Naive thymus-derived CD4-positive, alpha-beta T cell (primary cell): ENCODE measurements at regions not wholly inside any gene's neighbourhood (a gene's known extent, or its start where the extent isn't known, plus 50 kb on each side); places are given as distances from the start of the nearest gene placed in this dataset.

ENCODE experiments used
- ATAC-seq: fragments of 150-1000 bp; cut with Tn5 transposase; 2 replicates; pipeline ENCODE4 v1.10.0; 2021; ENCODE audit warnings: mild to moderate bottlenecking, moderate library complexity
- CTCF ChIA-PET: fragments of 350-600 bp; sonication (Branson Sonifier 250); formaldehyde crosslinking; loops from one replicate; lab custom pipeline; 2021; ENCODE audit warnings: antibody characterized with exemption; lab: Charles Lee
- POLR2A ChIA-PET: fragments of 350-600 bp; sonication (Branson Sonifier 250); formaldehyde crosslinking; loops from one replicate; lab custom pipeline; 2021; ENCODE audit warnings: antibody characterized with exemption, inconsistent platforms; lab: Charles Lee
- DNase-seq, 9 donors: peaks; one replicate each; pipeline versions ENCODE4 v3.0.0 to v3.0.0-alpha.2; 2020 to 2022; ENCODE audit warnings: mixed read lengths in 1 of 9
- H3K27ac ChIP-seq: one replicate; pipeline ENCODE4 v1.7.0; 2013; ENCODE audit warnings: mild to moderate bottlenecking, low read depth, low read length, moderate library complexity
- H3K27me3 ChIP-seq, 2 donors: one replicate each; pipeline ENCODE4 v1.7.0; 2013; ENCODE audit warnings: low read length in 2 of 2, mild to moderate bottlenecking in 2 of 2, moderate library complexity in 2 of 2; ENCODE audit not compliant: control insufficient read depth in 2 of 2, insufficient read depth in 2 of 2
- H3K36me3 ChIP-seq, 3 experiments: 1 replicate in 2 of 3; 2 replicates in 1 of 3; pipeline ENCODE4 v1.7.0; 2013; ENCODE audit warnings: low read length in 3 of 3, mild to moderate bottlenecking in 3 of 3, moderate library complexity in 1 of 3; ENCODE audit not compliant: insufficient read depth in 3 of 3, control insufficient read depth in 2 of 3
- H3K4me1 ChIP-seq, 2 donors: one replicate each; pipeline ENCODE4 v1.7.0; 2013; ENCODE audit warnings: low read length in 2 of 2, mild to moderate bottlenecking in 2 of 2, moderate library complexity in 1 of 2; ENCODE audit not compliant: control insufficient read depth in 2 of 2, insufficient read depth in 2 of 2
- H3K4me3 ChIP-seq: 2 replicates; pipeline ENCODE4 v1.7.0; 2013; ENCODE audit warnings: mild to moderate bottlenecking, low read length
- H3K9me3 ChIP-seq, 3 experiments: 1 replicate in 2 of 3; 2 replicates in 1 of 3; pipeline ENCODE4 v1.7.0; 2013; ENCODE audit warnings: low read length in 3 of 3; ENCODE audit not compliant: control insufficient read depth in 2 of 3
- H3K27ac Mint-ChIP-seq, 9 donors: one replicate each; pipeline ENCODE4 v1.8.0; 2020 to 2022; ENCODE audit warnings: mixed read lengths in 9 of 9, mild to moderate bottlenecking in 8 of 9, moderate library complexity in 5 of 9, inconsistent platforms in 2 of 9
- H3K27me3 Mint-ChIP-seq, 5 donors: one replicate each; pipeline ENCODE4 v1.8.0; 2021 to 2022; ENCODE audit warnings: mixed read lengths in 5 of 5, mild to moderate bottlenecking in 1 of 5
- H3K36me3 Mint-ChIP-seq, 5 donors: one replicate each; pipeline ENCODE4 v1.8.0; 2020 to 2022; ENCODE audit warnings: mixed read lengths in 5 of 5, mild to moderate bottlenecking in 3 of 5, inconsistent platforms in 1 of 5
- H3K4me1 Mint-ChIP-seq, 7 donors: one replicate each; pipeline ENCODE4 v1.8.0; 2020 to 2022; ENCODE audit warnings: mixed read lengths in 7 of 7, mild to moderate bottlenecking in 3 of 7, inconsistent platforms in 1 of 7
- H3K4me3 Mint-ChIP-seq, 10 donors: one replicate each; pipeline ENCODE4 v1.8.0; 2020 to 2022; ENCODE audit warnings: mild to moderate bottlenecking in 10 of 10, mixed read lengths in 10 of 10, moderate library complexity in 6 of 10, inconsistent platforms in 2 of 10
- H3K9me3 Mint-ChIP-seq, 11 donors: one replicate each; pipeline ENCODE4 v1.8.0; 2020 to 2022; ENCODE audit warnings: mixed read lengths in 11 of 11, mild to moderate bottlenecking in 4 of 11, inconsistent platforms in 1 of 11, moderate library complexity in 1 of 11
- intact Hi-C, 2 donors: fragments of 100-400 bp; cut with micrococcal nuclease; formaldehyde crosslinking; loops; one replicate each; pipeline ENCODE4 v1.15.1; 2023

DNA sequence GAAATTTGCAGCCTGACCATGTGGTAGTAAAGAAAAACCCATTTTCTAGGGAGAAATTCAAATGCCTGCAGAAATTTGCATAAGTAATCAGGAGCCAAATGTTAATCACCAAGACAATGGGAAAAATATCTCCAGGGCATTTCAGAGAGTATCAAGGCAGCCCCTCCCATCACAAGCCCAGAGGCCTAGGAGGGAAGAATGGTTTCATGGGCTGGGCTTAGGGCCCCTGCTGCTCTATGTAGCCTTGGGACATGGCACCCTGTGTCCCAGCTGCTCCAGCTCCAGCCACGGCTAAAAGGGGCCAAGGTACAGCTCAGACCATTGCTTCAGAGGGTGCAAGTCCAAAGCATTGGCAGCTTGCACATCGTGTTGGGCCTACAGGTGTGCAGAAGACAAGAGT is 117.2 kb upstream of the RALGAPA2 start:
- Histone ChIP-seq H3K36me3 (no peaks in the 10 kb centered on the region), H3K9me3 (no peaks in the 10 kb centered on the region), H3K4me1 (no peaks in the 10 kb centered on the region), H3K27ac (no peak overlapping the region), H3K27me3 (no peaks in the 10 kb centered on the region), H3K4me3 (no peak overlapping the region)
- Mint-ChIP-seq H3K36me3 (no peaks in the 10 kb centered on the region), H3K4me3 (no peak overlapping the region), H3K9me3 (peaks cover 0 to 13% (median 0%) of the 10 kb centered on the region in 11 donors), H3K27me3 (peaks cover 3 to 33% (median 23%) of the 10 kb centered on the region in 5 donors), H3K27ac (no peak overlapping the region), H3K4me1 (peaks cover 0 to 2% (median 0%) of the 10 kb centered on the region in 7 donors)
- intact Hi-C loops = no loop called here
- ChIA-PET POLR2A (no interaction called here), CTCF (no interaction called here)
- ATAC-seq (no peak), DNase-seq (no peak)

DNA sequence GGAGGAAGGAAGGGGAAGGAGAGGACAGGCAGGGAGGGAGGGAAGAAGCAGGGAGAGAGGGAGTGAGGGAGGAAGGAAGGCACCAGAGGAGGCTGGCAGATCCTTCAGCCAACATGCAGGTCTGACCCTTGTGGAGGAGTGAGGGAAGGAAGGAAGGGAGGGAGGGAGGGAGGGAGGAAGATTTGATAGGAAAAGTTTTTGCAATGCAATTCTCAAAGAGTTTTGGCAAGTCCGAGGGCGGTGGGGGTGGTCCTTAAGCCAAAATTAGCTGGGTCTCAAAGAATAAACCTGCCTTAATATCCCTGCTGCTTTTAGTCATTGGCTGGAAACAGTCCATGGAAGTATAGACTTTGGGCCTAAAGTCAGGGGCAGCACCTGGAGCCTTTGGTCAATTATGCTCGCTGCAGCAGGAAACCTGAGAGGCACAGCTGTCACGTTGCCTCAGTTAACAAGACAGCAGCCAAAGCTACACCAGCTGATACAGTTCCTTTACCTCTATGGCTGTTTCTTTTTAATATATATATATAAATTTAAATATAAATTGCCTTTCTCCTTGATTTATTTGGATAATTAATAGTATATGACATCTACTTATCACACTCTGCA is 115.7 kb upstream of the RALGAPA2 start:
- peaks cover 0 to 4% (median 0%) of the 10 kb centered on the region in 7 donors for H3K4me1 Mint-ChIP-seq
- Histone ChIP-seq H3K36me3 (no peaks in the 10 kb centered on the region), H3K4me3 (no peak overlapping the region), H3K27me3 (no peaks in the 10 kb centered on the region), H3K4me1 (no peaks in the 10 kb centered on the region), H3K27ac (no peak overlapping the region), H3K9me3 (no peaks in the 10 kb centered on the region)
- ChIA-PET POLR2A (no interaction called here), CTCF (no interaction called here)
- no peak overlapping the region for H3K27ac Mint-ChIP-seq
- no peak for DNase-seq
- ATAC-seq = no peak
- H3K9me3 Mint-ChIP-seq = peaks cover 0 to 13% (median 0%) of the 10 kb centered on the region in 11 donors
- intact Hi-C loops = no loop called here
- H3K36me3 Mint-ChIP-seq = no peaks in the 10 kb centered on the region
- H3K4me3 Mint-ChIP-seq = no peak overlapping the region
- peaks cover 2 to 30% (median 16%) of the 10 kb centered on the region in 5 donors for H3K27me3 Mint-ChIP-seq

DNA sequence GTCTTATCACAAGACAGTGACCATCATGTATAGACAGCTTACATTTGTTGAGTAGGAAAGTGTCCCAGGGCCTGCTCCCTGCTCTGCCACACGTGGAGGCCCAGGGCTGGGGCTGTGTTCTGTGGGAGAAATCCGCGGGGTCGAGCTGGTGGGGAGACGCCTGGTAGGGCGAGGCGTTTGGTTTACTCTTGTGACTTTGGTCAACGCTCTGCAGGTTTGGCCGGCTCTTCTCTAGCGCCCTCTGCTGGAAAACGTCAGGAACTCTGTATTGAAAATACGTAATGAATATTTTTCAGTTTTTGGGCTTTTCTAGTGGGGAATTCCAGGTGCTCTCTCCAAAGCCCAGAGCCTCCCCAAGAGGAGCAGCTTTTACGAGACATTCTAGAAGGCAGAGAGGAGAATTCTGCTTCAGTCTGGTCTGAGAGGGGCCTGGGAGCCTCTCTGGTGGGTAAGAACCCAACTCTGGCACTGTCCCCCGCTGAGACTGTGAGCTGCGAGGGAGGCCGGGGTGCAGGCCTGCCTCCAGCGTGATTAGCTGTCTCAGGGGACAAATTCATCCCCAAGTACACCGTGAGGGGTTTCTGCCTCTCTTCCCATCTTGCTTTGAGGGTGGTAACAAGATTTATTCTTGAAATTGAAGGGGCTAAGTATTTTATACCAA is 112.6 kb upstream of the RALGAPA2 start:
- Mint-ChIP-seq H3K4me3 (peak overlapping the region in 1 of 10 donors; percentile 5), H3K36me3 (no peaks in the 10 kb centered on the region), H3K27me3 (peaks cover 2 to 30% (median 20%) of the 10 kb centered on the region in 5 donors), H3K9me3 (peaks cover 0 to 11% (median 0%) of the 10 kb centered on the region in 11 donors), H3K27ac (no peak overlapping the region), H3K4me1 (peaks cover 0 to 7% (median 0%) of the 10 kb centered on the region in 7 donors)
- Histone ChIP-seq H3K36me3 (no peaks in the 10 kb centered on the region), H3K9me3 (no peaks in the 10 kb centered on the region), H3K27me3 (no peaks in the 10 kb centered on the region), H3K4me1 (no peaks in the 10 kb centered on the region), H3K27ac (no peak overlapping the region), H3K4me3 (no peak overlapping the region)
- intact Hi-C loops = loop anchor here in 1 of 2 donors (1.0 to 2.0 kb wide), 2 partner anchors 161 to 740 kb away; no protein-coding TSS in a partner anchor
- ATAC-seq = peak; percentile 68
- CTCF ChIA-PET = interaction anchor here (0.6 to 1.0 kb wide), 3 partner anchors 154 to 165 kb away, joined by 3 to 4 read pairs (median 3); no protein-coding TSS in a partner anchor
- POLR2A ChIA-PET = no interaction called here
- peak in 8 of 9 donors; percentile 19 to 52 (median 36) for DNase-seq

DNA sequence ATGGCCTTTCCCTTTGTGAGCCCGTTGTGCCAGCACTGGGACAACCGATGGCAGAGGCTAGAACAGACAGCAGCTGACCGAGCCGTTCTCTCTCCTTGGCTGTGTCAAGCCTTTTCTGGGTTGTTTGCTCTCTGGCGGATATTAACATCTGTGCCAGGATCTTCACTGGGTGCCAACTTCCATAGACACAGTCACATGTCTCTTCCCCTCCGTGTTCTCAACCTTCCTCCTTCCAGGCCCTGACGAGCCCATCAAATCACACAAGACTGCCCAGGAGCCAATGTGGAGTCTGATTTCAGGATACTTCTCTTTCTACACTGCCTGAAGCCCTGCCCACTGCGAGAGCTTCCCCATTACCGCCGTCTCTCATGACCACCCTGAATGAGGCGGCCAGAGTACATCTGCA is 111.0 kb upstream of the RALGAPA2 start:
- no peak overlapping the region for H3K27ac ChIP-seq
- Mint-ChIP-seq H3K27ac (no peak overlapping the region), H3K36me3 (no peaks in the 10 kb centered on the region), H3K4me3 (no peak overlapping the region), H3K4me1 (peaks cover 0 to 7% (median 0%) of the 10 kb centered on the region in 7 donors), H3K9me3 (no peaks in the 10 kb centered on the region), H3K27me3 (peaks cover 2 to 36% (median 21%) of the 10 kb centered on the region in 5 donors)
- no peaks in the 10 kb centered on the region for H3K4me1 ChIP-seq
- CTCF ChIA-PET = interaction anchor here (1.0 kb wide), 1 partner anchor 158 kb away, joined by 3 read pairs; no protein-coding TSS in a partner anchor
- no peaks in the 10 kb centered on the region for H3K36me3 ChIP-seq
- no peak for DNase-seq
- intact Hi-C loops = no loop called here
- no peak overlapping the region for H3K4me3 ChIP-seq
- H3K27me3 ChIP-seq = no peaks in the 10 kb centered on the region
- no peaks in the 10 kb centered on the region for H3K9me3 ChIP-seq
- ATAC-seq = peak; percentile 69
- POLR2A ChIA-PET = no interaction called here

DNA sequence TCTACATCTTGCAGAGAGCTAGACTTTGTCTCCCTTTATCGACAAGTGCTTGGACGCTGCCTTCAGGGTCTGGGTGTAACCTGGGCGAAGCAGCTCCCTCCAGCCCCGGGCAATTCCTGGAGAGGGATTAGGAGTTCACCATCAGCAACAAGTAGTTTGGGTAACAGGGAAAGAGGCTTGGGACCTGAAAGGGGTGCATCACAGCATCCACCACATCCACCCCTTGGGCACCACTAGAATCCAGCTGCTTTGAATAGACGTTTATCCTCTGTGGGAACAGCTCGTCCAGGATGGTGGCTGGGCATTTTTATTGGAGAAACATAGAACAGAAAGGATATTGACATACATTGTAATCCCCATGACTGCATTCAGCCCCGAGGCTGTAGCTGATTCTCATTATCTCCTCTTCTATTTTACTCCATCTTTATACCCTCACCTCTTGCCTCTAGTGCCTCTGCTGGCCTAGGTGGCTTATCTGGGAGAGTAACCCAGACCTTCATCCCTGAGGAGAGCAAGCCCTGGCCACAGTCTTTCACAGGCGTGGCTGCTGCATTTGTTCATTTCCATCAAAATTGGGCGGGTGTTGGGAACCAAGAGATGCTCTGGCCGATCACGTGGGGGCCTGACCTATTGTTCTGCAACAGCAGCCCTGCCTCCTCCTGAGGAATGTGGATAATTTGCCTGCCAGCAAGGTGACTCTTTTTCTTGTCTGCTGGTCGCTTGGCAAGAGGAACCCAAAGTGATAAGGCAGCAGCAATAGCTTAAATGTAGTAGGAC is 109.2 kb upstream of the RALGAPA2 start:
- H3K27ac Mint-ChIP-seq = no peak overlapping the region
- H3K4me3 Mint-ChIP-seq = no peak overlapping the region
- H3K27me3 Mint-ChIP-seq = peaks cover 5 to 26% (median 16%) of the 10 kb centered on the region in 5 donors
- H3K36me3 ChIP-seq = no peaks in the 10 kb centered on the region
- H3K4me1 Mint-ChIP-seq = peaks cover 0 to 7% (median 0%) of the 10 kb centered on the region in 7 donors
- no peaks in the 10 kb centered on the region for H3K9me3 Mint-ChIP-seq
- CTCF ChIA-PET = no interaction called here
- H3K27me3 ChIP-seq = no peaks in the 10 kb centered on the region
- intact Hi-C loops = no loop called here
- no peak overlapping the region for H3K27ac ChIP-seq
- H3K4me3 ChIP-seq = no peak overlapping the region
- no peak for ATAC-seq
- no peaks in the 10 kb centered on the region for H3K4me1 ChIP-seq
- no peaks in the 10 kb centered on the region for H3K36me3 Mint-ChIP-seq
- no peak for DNase-seq
- no peaks in the 10 kb centered on the region for H3K9me3 ChIP-seq
- POLR2A ChIA-PET = no interaction called here

DNA sequence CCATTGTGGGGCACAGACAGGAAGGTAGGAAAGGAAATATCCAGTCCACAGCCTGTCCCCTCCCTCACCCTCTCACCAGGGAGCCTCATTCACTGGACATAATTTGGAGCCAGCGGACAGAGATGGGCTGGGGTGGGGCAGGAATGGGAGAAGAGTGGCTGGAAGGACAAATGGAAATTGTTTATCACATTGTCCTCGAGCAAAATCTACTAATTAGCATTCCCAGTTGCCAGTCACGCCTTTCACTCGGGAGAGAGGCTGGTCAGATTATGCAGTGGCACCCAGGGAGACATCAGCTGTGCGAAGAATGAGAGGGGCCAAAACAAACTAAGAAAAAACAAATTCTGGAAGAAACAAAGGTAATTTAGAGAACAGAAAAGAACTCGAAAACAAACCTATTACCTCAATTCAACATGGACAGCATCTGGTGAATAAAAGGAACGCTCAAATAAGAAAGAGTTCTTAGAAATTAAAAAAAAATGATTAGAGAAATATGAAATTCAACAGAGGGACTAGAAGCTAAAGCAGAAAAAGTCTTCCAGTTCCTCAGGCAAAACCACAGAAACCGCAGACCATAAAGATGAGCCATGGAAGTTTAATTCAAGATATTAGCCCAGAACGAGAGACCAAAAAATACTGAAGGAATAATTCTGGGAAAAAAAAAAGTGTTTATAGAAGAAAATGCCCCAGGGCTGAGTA is 108.5 kb upstream of the RALGAPA2 start:
- Mint-ChIP-seq H3K27ac (no peak overlapping the region), H3K4me3 (no peak overlapping the region), H3K27me3 (peaks cover 5 to 18% (median 12%) of the 10 kb centered on the region in 5 donors), H3K36me3 (no peaks in the 10 kb centered on the region), H3K4me1 (peaks cover 0 to 7% (median 0%) of the 10 kb centered on the region in 7 donors), H3K9me3 (no peaks in the 10 kb centered on the region)
- POLR2A ChIA-PET = no interaction called here
- Histone ChIP-seq H3K4me1 (no peaks in the 10 kb centered on the region), H3K27ac (no peak overlapping the region), H3K27me3 (no peaks in the 10 kb centered on the region), H3K9me3 (no peaks in the 10 kb centered on the region), H3K36me3 (no peaks in the 10 kb centered on the region), H3K4me3 (no peak overlapping the region)
- intact Hi-C loops = no loop called here
- DNase-seq (no peak), ATAC-seq (no peak)
- CTCF ChIA-PET = no interaction called here
